Loucy (cell line): ENCODE measurements at regions not wholly inside any gene's neighbourhood (a gene's known extent, or its start where the extent isn't known, plus 50 kb on each side); places are given as distances from the start of the nearest gene placed in this dataset.

Experiments
- H2AFZ ChIP-seq: fragments of 200-600 bp; sonication (generic); 2 replicates; pipeline ENCODE4 v1.6.0; 2016; ENCODE audit warnings: antibody characterized with exemption, mild to moderate bottlenecking, low read length, moderate library complexity
- H3F3A ChIP-seq: fragments of 200-600 bp; 2 replicates; pipeline ENCODE4 v1.6.0; 2016; ENCODE audit warnings: antibody characterized with exemption, low read depth, mild to moderate bottlenecking
- H3K27me3 ChIP-seq: fragments of 200-600 bp; sonication (generic); 2 replicates; pipeline ENCODE4 v1.6.1; 2014; ENCODE audit warnings: low read length, mild to moderate bottlenecking; ENCODE audit not compliant: insufficient read depth, poor library complexity, severe bottlenecking
- H3K36me3 ChIP-seq: fragments of 200-600 bp; sonication (generic); 2 replicates; pipeline ENCODE4 v1.6.1; 2016; ENCODE audit warnings: low read length; ENCODE audit not compliant: insufficient read depth
- H3K4me1 ChIP-seq: fragments of 200-600 bp; sonication (generic); 2 replicates; pipeline ENCODE4 v1.5.1; 2014; ENCODE audit warnings: low read length, mild to moderate bottlenecking; ENCODE audit not compliant: insufficient read depth, poor library complexity, severe bottlenecking
- H3K4me2 ChIP-seq: fragments of 200-600 bp; sonication (generic); 2 replicates; pipeline ENCODE4 v1.6.0; 2014; ENCODE audit warnings: antibody characterized with exemption, low read length, low read depth, mild to moderate bottlenecking; ENCODE audit not compliant: poor library complexity, severe bottlenecking
- H3K4me3 ChIP-seq: fragments of 200-600 bp; sonication (generic); 2 replicates; pipeline ENCODE4 v1.5.1; 2014; ENCODE audit warnings: low read length, mild to moderate bottlenecking, mixed read lengths; ENCODE audit not compliant: poor library complexity, severe bottlenecking
- H3K79me2 ChIP-seq: fragments of 200-600 bp; sonication (generic); 2 replicates; pipeline ENCODE4 v1.6.1; 2014; ENCODE audit warnings: low read length; ENCODE audit not compliant: insufficient read depth
- H3K9ac ChIP-seq: fragments of 200-600 bp; sonication (generic); 2 replicates; pipeline ENCODE4 v1.6.0; 2014; ENCODE audit warnings: mild to moderate bottlenecking, low read depth, low read length, moderate library complexity; ENCODE audit not compliant: poor library complexity, severe bottlenecking
- H3K9me2 ChIP-seq: fragments of 200-600 bp; sonication (generic); replicated peaks from 2 replicates; pipeline ENCODE4 v1.6.1; 2016; ENCODE audit warnings: low read depth, low read length, mixed read lengths
- H3K9me3 ChIP-seq: fragments of 200-600 bp; sonication (generic); 2 replicates; pipeline ENCODE4 v1.6.1; 2014; ENCODE audit warnings: mild to moderate bottlenecking, antibody characterized with exemption, low read length, low read depth; ENCODE audit not compliant: insufficient read depth
- H4K20me1 ChIP-seq: fragments of 200-600 bp; sonication (generic); 2 replicates; pipeline ENCODE4 v1.6.0; 2014; ENCODE audit warnings: antibody characterized with exemption, low read length, mild to moderate bottlenecking; ENCODE audit not compliant: insufficient read depth, poor library complexity, severe bottlenecking
- EZH2phosphoT487 ChIP-seq: fragments of 200-600 bp; IDR thresholded peaks from 2 replicates; pipeline ENCODE4 v1.6.1; 2018; ENCODE audit warnings: antibody characterized with exemption, mild to moderate bottlenecking, moderate library complexity, borderline replicate concordance
- TF ChIP-seq, protein P1 (sequence below): fragments of 200-600 bp; sonication (generic); conservative IDR thresholded peaks from 2 replicates; pipeline ENCODE4 v1.5.1; 2014; ENCODE audit warnings: mild to moderate bottlenecking, antibody characterized with exemption, low read length

- Histone ChIP-seq H3K27me3 (no peaks in the 10 kb centered on the region), H3K9me2 (no peaks in the 10 kb centered on the region), H3F3A (no peaks in the 10 kb centered on the region), H3K4me1 (no peaks in the 10 kb centered on the region), H2AFZ (no peak overlapping the region), H3K9me3 (no peaks in the 10 kb centered on the region), H3K36me3 (no peaks in the 10 kb centered on the region), H3K4me2 (no peak overlapping the region), H4K20me1 (no peaks in the 10 kb centered on the region), H3K9ac (no peak overlapping the region), H3K4me3 (no peak overlapping the region), H3K79me2 (no peaks in the 10 kb centered on the region)
- TF ChIP-seq, protein P1, sequence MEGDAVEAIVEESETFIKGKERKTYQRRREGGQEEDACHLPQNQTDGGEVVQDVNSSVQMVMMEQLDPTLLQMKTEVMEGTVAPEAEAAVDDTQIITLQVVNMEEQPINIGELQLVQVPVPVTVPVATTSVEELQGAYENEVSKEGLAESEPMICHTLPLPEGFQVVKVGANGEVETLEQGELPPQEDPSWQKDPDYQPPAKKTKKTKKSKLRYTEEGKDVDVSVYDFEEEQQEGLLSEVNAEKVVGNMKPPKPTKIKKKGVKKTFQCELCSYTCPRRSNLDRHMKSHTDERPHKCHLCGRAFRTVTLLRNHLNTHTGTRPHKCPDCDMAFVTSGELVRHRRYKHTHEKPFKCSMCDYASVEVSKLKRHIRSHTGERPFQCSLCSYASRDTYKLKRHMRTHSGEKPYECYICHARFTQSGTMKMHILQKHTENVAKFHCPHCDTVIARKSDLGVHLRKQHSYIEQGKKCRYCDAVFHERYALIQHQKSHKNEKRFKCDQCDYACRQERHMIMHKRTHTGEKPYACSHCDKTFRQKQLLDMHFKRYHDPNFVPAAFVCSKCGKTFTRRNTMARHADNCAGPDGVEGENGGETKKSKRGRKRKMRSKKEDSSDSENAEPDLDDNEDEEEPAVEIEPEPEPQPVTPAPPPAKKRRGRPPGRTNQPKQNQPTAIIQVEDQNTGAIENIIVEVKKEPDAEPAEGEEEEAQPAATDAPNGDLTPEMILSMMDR = no peak
- TF ChIP-seq EZH2phosphoT487 = no peak
These were observed 92.7 kb upstream of the BOD1 start for GRCh38 chr5:173709145-173709544.

DNA sequence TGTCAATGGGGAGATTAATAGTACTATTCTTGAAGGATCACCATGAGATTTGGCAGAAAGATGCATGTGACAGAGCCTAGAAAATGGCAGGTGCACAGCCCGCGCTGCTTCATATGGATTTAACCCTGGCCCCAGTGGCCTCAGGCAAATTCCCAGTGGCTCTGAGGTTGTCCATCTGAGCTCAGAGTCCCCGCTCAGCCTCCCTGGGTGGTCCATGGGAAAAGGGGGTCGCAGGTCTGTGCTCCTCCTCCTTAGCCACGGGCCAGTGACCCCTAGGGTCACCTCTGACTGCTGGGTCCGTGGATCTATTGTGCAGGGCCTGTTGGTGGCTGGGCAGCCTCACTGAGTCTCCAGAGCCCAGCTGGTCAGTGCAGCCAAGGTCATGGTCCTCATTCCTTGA lies 93.3 kb upstream of the BOD1 start:
- H3K4me2 ChIP-seq = no peak overlapping the region
- H3K79me2 ChIP-seq = no peaks in the 10 kb centered on the region
- H3K9me3 ChIP-seq = no peaks in the 10 kb centered on the region
- H3K4me1 ChIP-seq = no peaks in the 10 kb centered on the region
- H2AFZ ChIP-seq = no peak overlapping the region
- H4K20me1 ChIP-seq = no peaks in the 10 kb centered on the region
- H3K9ac ChIP-seq = no peak overlapping the region
- TF ChIP-seq, protein P1 = no peak
- TF ChIP-seq EZH2phosphoT487 = no peak
- H3K27me3 ChIP-seq = no peaks in the 10 kb centered on the region
- H3F3A ChIP-seq = no peaks in the 10 kb centered on the region
- no peaks in the 10 kb centered on the region for H3K9me2 ChIP-seq
- no peak overlapping the region for H3K4me3 ChIP-seq
- no peaks in the 10 kb centered on the region for H3K36me3 ChIP-seq

DNA sequence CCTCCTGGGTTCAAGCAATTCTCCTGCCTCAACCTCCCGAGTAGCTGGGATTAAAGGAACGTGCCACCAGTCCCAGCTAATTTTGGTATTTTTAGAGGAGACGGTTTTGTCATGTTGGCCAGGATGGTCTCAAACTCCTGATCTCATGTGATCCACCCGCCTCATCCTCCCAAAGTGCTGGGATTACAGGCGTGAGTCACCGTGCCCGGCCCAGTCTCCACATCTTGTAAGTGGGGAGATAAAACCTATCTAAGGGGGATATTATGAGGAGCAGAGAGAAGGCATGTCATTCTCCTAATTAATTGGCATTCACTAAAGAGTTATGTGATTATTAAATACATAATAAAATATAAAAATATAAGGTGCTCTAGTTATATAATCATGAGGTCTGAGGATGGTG lies 94.1 kb upstream of the BOD1 start:
- Histone ChIP-seq H3K9me3 (no peaks in the 10 kb centered on the region), H3K36me3 (no peaks in the 10 kb centered on the region), H3K4me1 (no peaks in the 10 kb centered on the region), H3K4me3 (no peak overlapping the region), H3K9me2 (no peaks in the 10 kb centered on the region), H3K4me2 (no peak overlapping the region), H2AFZ (no peak overlapping the region), H3K27me3 (no peaks in the 10 kb centered on the region), H3K79me2 (no peaks in the 10 kb centered on the region), H3F3A (no peaks in the 10 kb centered on the region), H4K20me1 (no peaks in the 10 kb centered on the region), H3K9ac (no peak overlapping the region)
- TF ChIP-seq, protein P1 = no peak
- no peak for TF ChIP-seq EZH2phosphoT487
